Tibial nerve (tissue), 4 donors: ENCODE measurements at regions not wholly inside any gene's neighbourhood (a gene's known extent, or its start where the extent isn't known, plus 50 kb on each side); places are given as distances from the start of the nearest gene placed in this dataset.

Experiments used
- CTCF ChIP-seq, 5 experiments: fragments of 200-600 bp in 3 of 5; fragments of 450-650 bp in 2 of 5; sonication (generic) in 3 of 5; IDR thresholded peaks; one replicate each; pipeline ENCODE4 v1.5.1; 2016 to 2019; ENCODE audit warnings: antibody characterized with exemption in 5 of 5, mild to moderate bottlenecking in 3 of 5, moderate library complexity in 2 of 5
- EP300 ChIP-seq, 2 donors: sonication (generic); formaldehyde crosslinking; IDR thresholded peaks; one replicate each; pipeline ENCODE4 v1.6.1; 2017; ENCODE audit warnings: antibody characterized with exemption in 2 of 2, mild to moderate bottlenecking in 1 of 2
- POLR2A ChIP-seq, 2 donors: fragments of 450-650 bp; IDR thresholded peaks; one replicate each; pipeline ENCODE4 v1.6.1; 2017; ENCODE audit warnings: antibody characterized with exemption in 2 of 2, mild to moderate bottlenecking in 2 of 2, moderate library complexity in 2 of 2

GRCh38 chr3:23656199-23656598, 149.6 kb upstream of the UBE2E1 start:
- TF ChIP-seq CTCF (IDR thresholded peaks at IDR 0.05) (no peak), POLR2A (IDR thresholded peaks at IDR 0.05) (no peak), EP300 (IDR thresholded peaks at IDR 0.05) (no peak)
